Kidney (tissue), 13 donors: ENCODE measurements at regions not wholly inside any gene's neighbourhood (a gene's known extent, or its start where the extent isn't known, plus 50 kb on each side); places are given as distances from the start of the nearest gene placed in this dataset.

Experiments
- DNase-seq, 5 donors: peaks; one replicate each; pipeline ENCODE4 v3.0.0-alpha.2; 2013 to 2020
- FAIRE-seq: peaks from 2 replicates; lab custom pipeline; 2012; peaks lifted over from hg19 to GRCh38; lab: Jason Lieb, UNC
- H3K27ac ChIP-seq, 2 donors: one replicate each; pipeline ENCODE4 v1.7.0; 2013; ENCODE audit warnings: low read depth in 2 of 2, low read length in 2 of 2, inconsistent platforms in 1 of 2
- H3K27me3 ChIP-seq: one replicate; pipeline ENCODE4 v1.7.1; 2013; ENCODE audit warnings: low read length, inconsistent platforms; ENCODE audit not compliant: control insufficient read depth, insufficient read depth
- H3K36me3 ChIP-seq, 3 donors: one replicate each; pipeline versions ENCODE4 v1.7.0 to v1.7.1; 2013; ENCODE audit warnings: low read length in 3 of 3, control low read depth in 1 of 3, inconsistent platforms in 1 of 3; ENCODE audit not compliant: insufficient read depth in 3 of 3, control insufficient read depth in 2 of 3
- H3K4me1 ChIP-seq, 3 donors: one replicate each; pipeline versions ENCODE4 v1.7.0 to v1.7.1; 2013; ENCODE audit warnings: low read length in 3 of 3, inconsistent platforms in 1 of 3, low read depth in 1 of 3; ENCODE audit not compliant: control insufficient read depth in 2 of 3, insufficient read depth in 2 of 3
- H3K4me3 ChIP-seq, 3 donors: one replicate each; pipeline versions ENCODE4 v1.7.0 to v1.8.1; 2013; ENCODE audit warnings: low read length in 3 of 3, control low read depth in 1 of 3, inconsistent platforms in 1 of 3
- H3K9ac ChIP-seq, 3 donors: one replicate each; pipeline versions ENCODE4 v1.7.0 to v1.7.1; 2013; ENCODE audit warnings: low read length in 3 of 3, control low read depth in 1 of 3, inconsistent platforms in 1 of 3
- H3K9me3 ChIP-seq, 3 donors: one replicate each; pipeline versions ENCODE4 v1.7.0 to v1.7.1; 2013; ENCODE audit warnings: low read length in 3 of 3, control low read depth in 1 of 3, inconsistent platforms in 1 of 3; ENCODE audit not compliant: control insufficient read depth in 2 of 3, insufficient read depth in 1 of 3
- intact Hi-C: fragments of 100-400 bp; cut with DNase I; formaldehyde crosslinking; loops from one replicate; pipeline ENCODE4 v1.11.1; 2022
- TF ChIP-seq, protein P1 (sequence below): IDR thresholded peaks from 3 replicates; pipeline ENCODE4 v1.5.1; 2012; ENCODE audit warnings: mild to moderate bottlenecking, moderate library complexity, borderline replicate concordance; ENCODE audit not compliant: insufficient read depth; ENCODE audit errors: extremely low read depth
- donor health status: control.
- donor health status: control.
- donor health status: control.
- donor health status: control.
- donor health status: control.
- donor health status: DM: yes; HTN: yes; CAD: no.
- donor health status: Normal renal cell carcinoma (clear cell type).

DNA sequence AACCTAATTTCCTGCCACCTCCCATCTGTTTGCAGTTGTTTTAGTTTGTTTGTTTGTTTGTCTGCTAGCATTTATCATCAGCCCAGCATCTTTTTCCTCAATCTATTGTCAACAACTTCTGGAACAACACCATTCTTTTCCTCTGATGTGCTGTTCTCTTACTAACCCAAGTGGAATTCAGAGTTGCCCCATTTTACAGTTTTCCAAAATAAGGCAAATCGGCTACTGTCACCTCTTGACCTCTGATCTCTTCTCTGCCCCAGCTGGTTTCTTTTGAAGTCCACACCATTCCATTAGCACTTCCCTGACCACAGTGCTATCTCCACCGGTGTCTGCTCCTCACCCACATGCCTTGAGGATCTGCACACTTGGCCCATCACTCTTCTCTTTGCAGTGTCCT, 102.4 kb downstream of the EFNB2 start:
- H3K4me1 ChIP-seq, result no peaks in the 10 kb centered on the region
- no peaks in the 10 kb centered on the region for H3K36me3 ChIP-seq
- FAIRE-seq (no peak), DNase-seq (no peak)
- no peaks in the 10 kb centered on the region for H3K9me3 ChIP-seq
- intact Hi-C loops, result no loop called here
- H3K27me3 ChIP-seq, result no peaks in the 10 kb centered on the region
- H3K27ac ChIP-seq, result no peak overlapping the region
- H3K9ac ChIP-seq, result no peak overlapping the region
- no peak overlapping the region for H3K4me3 ChIP-seq
- TF ChIP-seq, protein P1, sequence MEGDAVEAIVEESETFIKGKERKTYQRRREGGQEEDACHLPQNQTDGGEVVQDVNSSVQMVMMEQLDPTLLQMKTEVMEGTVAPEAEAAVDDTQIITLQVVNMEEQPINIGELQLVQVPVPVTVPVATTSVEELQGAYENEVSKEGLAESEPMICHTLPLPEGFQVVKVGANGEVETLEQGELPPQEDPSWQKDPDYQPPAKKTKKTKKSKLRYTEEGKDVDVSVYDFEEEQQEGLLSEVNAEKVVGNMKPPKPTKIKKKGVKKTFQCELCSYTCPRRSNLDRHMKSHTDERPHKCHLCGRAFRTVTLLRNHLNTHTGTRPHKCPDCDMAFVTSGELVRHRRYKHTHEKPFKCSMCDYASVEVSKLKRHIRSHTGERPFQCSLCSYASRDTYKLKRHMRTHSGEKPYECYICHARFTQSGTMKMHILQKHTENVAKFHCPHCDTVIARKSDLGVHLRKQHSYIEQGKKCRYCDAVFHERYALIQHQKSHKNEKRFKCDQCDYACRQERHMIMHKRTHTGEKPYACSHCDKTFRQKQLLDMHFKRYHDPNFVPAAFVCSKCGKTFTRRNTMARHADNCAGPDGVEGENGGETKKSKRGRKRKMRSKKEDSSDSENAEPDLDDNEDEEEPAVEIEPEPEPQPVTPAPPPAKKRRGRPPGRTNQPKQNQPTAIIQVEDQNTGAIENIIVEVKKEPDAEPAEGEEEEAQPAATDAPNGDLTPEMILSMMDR, result no peak

DNA sequence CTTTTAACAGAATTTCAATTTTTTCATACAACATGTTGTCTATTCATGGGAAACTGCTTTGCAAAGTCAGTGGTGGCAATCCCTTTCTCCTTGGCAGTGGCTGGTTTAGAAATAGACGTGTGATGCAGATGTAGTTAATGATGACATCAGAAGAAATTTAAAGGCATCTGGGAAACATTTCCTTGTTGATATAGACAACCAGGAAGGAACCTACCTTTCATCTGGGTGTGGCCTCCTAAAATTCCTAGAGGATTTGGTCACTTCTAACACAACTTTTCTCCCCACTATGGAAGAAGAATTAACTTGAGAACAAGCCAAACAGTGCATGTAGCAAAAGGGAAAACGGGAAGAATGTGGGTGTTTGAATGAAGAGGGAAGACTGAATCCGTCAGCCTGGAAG, 102.8 kb downstream of the EFNB2 start:
- Histone ChIP-seq H3K9ac (no peak overlapping the region), H3K9me3 (no peaks in the 10 kb centered on the region), H3K27ac (no peak overlapping the region), H3K27me3 (no peaks in the 10 kb centered on the region), H3K4me3 (no peak overlapping the region), H3K36me3 (no peaks in the 10 kb centered on the region), H3K4me1 (no peaks in the 10 kb centered on the region)
- FAIRE-seq (no peak), DNase-seq (no peak)
- TF ChIP-seq, protein P1, result no peak
- intact Hi-C loops, result no loop called here

DNA sequence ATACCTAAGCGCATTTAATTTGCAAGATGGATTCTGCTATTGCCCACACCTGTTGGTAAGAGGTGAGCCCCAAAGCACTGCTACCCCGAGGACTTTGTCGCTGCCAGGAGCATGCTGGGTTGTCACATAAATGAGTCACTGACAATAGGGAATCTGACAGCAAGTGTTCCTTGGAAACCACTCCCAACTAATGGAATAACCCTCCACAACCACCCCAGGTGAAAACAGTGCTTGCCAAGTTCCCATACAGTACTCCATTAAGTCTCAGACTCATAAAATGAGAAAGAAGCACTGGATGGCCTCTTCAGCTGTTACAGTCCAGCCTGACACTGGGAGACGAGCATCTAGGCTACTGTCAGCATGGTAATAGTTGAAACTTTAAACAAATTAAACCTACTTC, 108.6 kb downstream of the EFNB2 start:
- TF ChIP-seq, protein P1, result no peak
- Histone ChIP-seq H3K36me3 (no peaks in the 10 kb centered on the region), H3K27ac (no peak overlapping the region), H3K9ac (no peak overlapping the region), H3K4me1 (no peaks in the 10 kb centered on the region), H3K27me3 (no peaks in the 10 kb centered on the region), H3K9me3 (no peaks in the 10 kb centered on the region), H3K4me3 (no peak overlapping the region)
- intact Hi-C loops, result no loop called here
- no peak for FAIRE-seq
- no peak for DNase-seq

DNA sequence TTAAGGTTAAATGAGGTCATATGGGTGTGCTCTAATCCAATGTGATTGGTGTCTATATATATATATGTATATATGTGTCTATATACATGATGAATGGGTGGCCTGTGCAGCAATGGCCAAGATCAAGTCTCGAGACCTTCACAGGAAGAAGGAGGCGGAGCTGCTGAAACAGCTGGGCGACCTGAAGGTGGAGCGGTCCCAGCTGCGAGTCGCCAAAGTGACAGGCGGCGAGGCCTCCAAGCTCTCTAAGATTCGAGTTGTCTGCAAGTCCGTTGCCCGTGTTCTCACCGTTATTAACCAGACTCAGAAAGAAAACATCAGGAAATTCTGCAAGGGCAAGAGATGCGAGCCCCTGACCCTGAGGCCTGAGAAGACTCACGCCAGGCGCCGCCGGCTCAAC, 109.8 kb downstream of the EFNB2 start:
- peak in 4 of 5 donors; percentile 50 to 80 (median 54) for DNase-seq
- Histone ChIP-seq H3K4me3 (no peak overlapping the region), H3K9me3 (no peaks in the 10 kb centered on the region), H3K4me1 (no peaks in the 10 kb centered on the region), H3K27me3 (no peaks in the 10 kb centered on the region), H3K9ac (no peak overlapping the region), H3K27ac (no peak overlapping the region), H3K36me3 (no peaks in the 10 kb centered on the region)
- no peak for FAIRE-seq
- intact Hi-C loops, result no loop called here
- TF ChIP-seq, protein P1, result no peak
